SK-N-SH (cell line): ENCODE measurements at regions not wholly inside any gene's neighbourhood (a gene's known extent, or its start where the extent isn't known, plus 50 kb on each side); places are given as distances from the start of the nearest gene placed in this dataset.

Experiments used
- CTCF ChIA-PET: fragments of 300-600, 350-600 bp; formaldehyde crosslinking; extraction: SDS; loops from one replicate; lab custom pipeline; 2021; lab: Yijun Ruan, JAX
- POLR2A ChIA-PET: fragments of 350-600 bp; sonication (Branson Sonifier 250); formaldehyde crosslinking; extraction: SDS; loops from one replicate; lab custom pipeline; 2020; ENCODE audit warnings: antibody characterized with exemption, inconsistent platforms; lab: Yijun Ruan, JAX
- DNase-seq: peaks from one replicate; pipeline ENCODE4 v3.0.0; 2012
- H2AFZ ChIP-seq: fragments of 200-600 bp; sonication (generic); 2 replicates; pipeline ENCODE4 v1.8.1; 2016; ENCODE audit warnings: antibody characterized with exemption, mild to moderate bottlenecking, low read depth
- H3F3A ChIP-seq: fragments of 200-600 bp; sonication (generic); replicated peaks from 2 replicates; pipeline ENCODE3; 2016; ENCODE audit warnings: antibody characterized with exemption, mild to moderate bottlenecking; ENCODE audit not compliant: insufficient read depth
- H3K27ac ChIP-seq, 2 experiments: fragments of 200-500 bp in 1 of 2; fragments of 200-600 bp in 1 of 2; sonication (Bioruptor generic) in 1 of 2; sonication (generic), shearing (Covaris generic) in 1 of 2; 2 replicates each; pipeline versions ENCODE4 v1.5.1 to v1.6.1; 2014 to 2016; ENCODE audit warnings: low read depth in 2 of 2, inconsistent platforms in 1 of 2, low read length in 1 of 2, mild to moderate bottlenecking in 1 of 2, mixed read lengths in 1 of 2
- H3K27me3 ChIP-seq: fragments of 200-600 bp; sonication (generic), shearing (Covaris generic); 2 replicates; pipeline ENCODE4 v1.6.1; 2016; ENCODE audit warnings: mixed run types; ENCODE audit not compliant: insufficient read depth
- H3K36me3 ChIP-seq, 2 experiments: fragments of 200-500 bp in 1 of 2; fragments of 200-600 bp in 1 of 2; sonication (Bioruptor generic) in 1 of 2; sonication (generic) in 1 of 2; replicated peaks in 1 of 2; 2 replicates each; pipeline versions ENCODE3 to v1.5.1; 2014 to 2016; ENCODE audit warnings: low read length in 1 of 2, mild to moderate bottlenecking in 1 of 2; ENCODE audit not compliant: insufficient read depth in 2 of 2, control insufficient read depth in 1 of 2
- H3K4me1 ChIP-seq, 2 experiments: fragments of 200-500 bp in 1 of 2; fragments of 200-600 bp in 1 of 2; sonication (Bioruptor generic) in 1 of 2; sonication (generic), shearing (Covaris generic) in 1 of 2; 2 replicates each; pipeline versions ENCODE4 v1.5.1 to v1.6.1; 2014 to 2016; ENCODE audit warnings: low read depth in 1 of 2, low read length in 1 of 2, mixed run types in 1 of 2; ENCODE audit not compliant: insufficient read depth in 2 of 2, control insufficient read depth in 1 of 2
- H3K4me2 ChIP-seq: fragments of 200-600 bp; sonication (generic), shearing (Covaris generic); 2 replicates; pipeline ENCODE4 v1.6.1; 2017; ENCODE audit warnings: mixed run types
- H3K4me3 ChIP-seq, 2 experiments: fragments of 200-500 bp in 1 of 2; fragments of 200-600 bp in 1 of 2; sonication (Bioruptor generic) in 1 of 2; sonication (generic), shearing (Covaris generic) in 1 of 2; 2 replicates each; pipeline versions ENCODE4 v1.5.1 to v1.8.1; 2014 to 2016; ENCODE audit warnings: low read depth in 2 of 2, inconsistent platforms in 1 of 2, low read length in 1 of 2, mild to moderate bottlenecking in 1 of 2, mixed read lengths in 1 of 2, moderate library complexity in 1 of 2
- H3K79me2 ChIP-seq: fragments of 200-600 bp; sonication (generic); 2 replicates; pipeline ENCODE4 v1.8.1; 2017; ENCODE audit warnings: mild to moderate bottlenecking; ENCODE audit not compliant: insufficient read depth
- H3K9ac ChIP-seq: fragments of 200-600 bp; sonication (generic); 2 replicates; pipeline ENCODE4 v1.6.1; 2017; ENCODE audit warnings: mixed run types
- H3K9me2 ChIP-seq: fragments of 200-600 bp; sonication (generic); 2 replicates; pipeline ENCODE4 v1.6.1; 2017; ENCODE audit warnings: mixed run types
- H3K9me3 ChIP-seq: fragments of 200-600 bp; sonication (generic); 2 replicates; pipeline ENCODE4 v1.6.1; 2017; ENCODE audit warnings: mixed run types, mild to moderate bottlenecking, moderate library complexity
- H4K20me1 ChIP-seq: fragments of 200-600 bp; sonication (generic); 2 replicates; pipeline ENCODE4 v1.6.1; 2017; ENCODE audit warnings: mild to moderate bottlenecking, mixed run types; ENCODE audit not compliant: insufficient read depth
- ELF1 ChIP-seq: IDR thresholded peaks from 2 replicates; pipeline ENCODE4 v1.4.0; 2012
- EP300 ChIP-seq, 2 experiments: IDR thresholded peaks; 2 replicates each; pipeline versions ENCODE4 v1.4.0 to v1.6.1; 2012; ENCODE audit warnings: borderline replicate concordance in 1 of 2, low read depth in 1 of 2, low read length in 1 of 2
- MAX ChIP-seq: IDR thresholded peaks from 2 replicates; pipeline ENCODE4 v1.4.0; 2012; ENCODE audit warnings: low read depth
- PBX3 ChIP-seq: IDR thresholded peaks from 2 replicates; pipeline ENCODE4; 2012
- RAD21 ChIP-seq: IDR thresholded peaks from 2 replicates; pipeline ENCODE4 v1.6.1; 2012; ENCODE audit warnings: mild to moderate bottlenecking, low read length
- REST ChIP-seq: IDR thresholded peaks from 2 replicates; pipeline ENCODE4 v1.6.1; 2012; ENCODE audit warnings: mild to moderate bottlenecking, low read depth, low read length, moderate library complexity
- ZBTB33 ChIP-seq: IDR thresholded peaks from 2 replicates; pipeline ENCODE4 v1.4.0; 2012; ENCODE audit warnings: low read depth, borderline replicate concordance
- WGBS: methylation state at CpG from one replicate; pipeline ENCODE4 v1.1.6; 2017; ENCODE audit warnings: low lambda C conversion rate; 5-methylcytosine and 5-hydroxymethylcytosine counted together

- TF ChIP-seq ZBTB33 = no peak
- TF ChIP-seq, all 33 proteins: peak for 0
Observed at GRCh38 chr12:25842254-25842653, 116.2 kb upstream of the RASSF8 start (continued).

GRCh38 chr12:25843976-25844375 is 114.5 kb upstream of the RASSF8 start:
- H3K27ac ChIP-seq = no peak overlapping the region
- no peaks in the 10 kb centered on the region for H3K79me2 ChIP-seq
- H3K4me3 ChIP-seq = no peak overlapping the region
- H3K36me3 ChIP-seq = no peaks in the 10 kb centered on the region
- H3K4me1 ChIP-seq = no peaks in the 10 kb centered on the region; a peak in 1 of 4 replicates
- no peak overlapping the region for H2AFZ ChIP-seq
- no peaks in the 10 kb centered on the region for H4K20me1 ChIP-seq
- POLR2A ChIA-PET = no interaction called here
- CTCF ChIA-PET = interaction anchor here (0.6 kb wide), 1 partner anchor 1508 kb away, joined by 3 read pairs; no protein-coding TSS in a partner anchor
- no peak for DNase-seq
- no peak overlapping the region for H3K9ac ChIP-seq
- H3F3A ChIP-seq = no peaks in the 10 kb centered on the region
- H3K9me2 ChIP-seq = no peaks in the 10 kb centered on the region
- H3K27me3 ChIP-seq = no peaks in the 10 kb centered on the region
- no peaks in the 10 kb centered on the region for H3K9me3 ChIP-seq
- no peak for TF ChIP-seq MAX
- TF ChIP-seq PBX3 = no peak
- TF ChIP-seq REST = no peak
- no peak for TF ChIP-seq ELF1
- TF ChIP-seq ZBTB33 = no peak
- no peak for TF ChIP-seq RAD21
- no peak for TF ChIP-seq EP300 (IDR thresholded peaks at IDR 0.05; ENCODE audit: borderline replicate concordance in 1 of 2, low read depth in 1 of 2, low read length in 1 of 2)
- no peak overlapping the region for H3K4me2 ChIP-seq
- WGBS = 75% methylated on average over 2 of the region's 2 CpGs
